HPDE6-E6E7 (cell line): ENCODE measurements at regions not wholly inside any gene's neighbourhood (a gene's known extent, or its start where the extent isn't known, plus 50 kb on each side); places are given as distances from the start of the nearest gene placed in this dataset.
A peak's percentile ranks its signal among the peaks of the same experiment; 100 is the strongest.

Experiments
- DNase-seq: peaks from one replicate; pipeline ENCODE4 v3.0.0; 2011; ENCODE audit warnings: missing footprints; ENCODE audit errors: extremely low spot score

DNA sequence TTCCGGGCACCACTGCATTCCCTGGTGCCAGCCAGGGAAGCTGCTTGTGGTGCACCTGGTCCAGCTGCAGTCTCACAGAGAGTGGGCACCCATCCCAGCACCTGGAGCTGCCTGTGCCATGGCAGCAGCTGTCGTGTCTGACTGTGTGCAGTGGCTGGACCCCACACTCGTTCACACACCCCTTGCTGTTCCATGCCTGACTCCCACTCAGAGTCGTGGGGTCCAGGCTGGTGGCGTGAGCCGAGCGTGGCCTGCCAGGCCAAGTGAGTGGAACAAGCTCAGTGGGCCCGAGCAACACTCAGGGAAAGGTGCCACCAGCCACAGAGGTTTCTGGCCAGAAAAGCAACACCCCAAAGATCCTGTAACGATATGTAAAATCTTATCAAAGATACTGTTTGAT is 97.2 kb upstream of the KCNK1 start:
- no peak for DNase-seq

DNA sequence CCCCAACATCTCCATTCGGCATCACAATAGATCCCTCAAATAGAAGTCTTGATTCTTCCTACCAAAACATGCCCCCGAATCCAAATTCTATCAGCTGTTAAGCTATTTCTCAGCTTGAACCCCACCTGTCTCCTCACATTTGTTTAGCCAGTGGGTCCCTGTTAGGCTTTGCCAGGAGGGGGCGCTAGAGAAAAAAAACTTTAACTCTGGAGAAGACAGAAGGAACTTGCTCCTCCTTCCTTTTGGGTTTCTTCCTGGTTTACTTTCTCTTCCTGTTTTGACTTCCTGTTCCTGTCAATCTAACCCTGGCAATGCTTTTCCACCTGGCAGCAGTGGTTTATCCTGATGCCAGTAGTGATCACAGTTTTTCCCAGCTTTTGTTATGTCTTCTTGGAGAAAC is 95.6 kb upstream of the KCNK1 start:
- no peak for DNase-seq

DNA sequence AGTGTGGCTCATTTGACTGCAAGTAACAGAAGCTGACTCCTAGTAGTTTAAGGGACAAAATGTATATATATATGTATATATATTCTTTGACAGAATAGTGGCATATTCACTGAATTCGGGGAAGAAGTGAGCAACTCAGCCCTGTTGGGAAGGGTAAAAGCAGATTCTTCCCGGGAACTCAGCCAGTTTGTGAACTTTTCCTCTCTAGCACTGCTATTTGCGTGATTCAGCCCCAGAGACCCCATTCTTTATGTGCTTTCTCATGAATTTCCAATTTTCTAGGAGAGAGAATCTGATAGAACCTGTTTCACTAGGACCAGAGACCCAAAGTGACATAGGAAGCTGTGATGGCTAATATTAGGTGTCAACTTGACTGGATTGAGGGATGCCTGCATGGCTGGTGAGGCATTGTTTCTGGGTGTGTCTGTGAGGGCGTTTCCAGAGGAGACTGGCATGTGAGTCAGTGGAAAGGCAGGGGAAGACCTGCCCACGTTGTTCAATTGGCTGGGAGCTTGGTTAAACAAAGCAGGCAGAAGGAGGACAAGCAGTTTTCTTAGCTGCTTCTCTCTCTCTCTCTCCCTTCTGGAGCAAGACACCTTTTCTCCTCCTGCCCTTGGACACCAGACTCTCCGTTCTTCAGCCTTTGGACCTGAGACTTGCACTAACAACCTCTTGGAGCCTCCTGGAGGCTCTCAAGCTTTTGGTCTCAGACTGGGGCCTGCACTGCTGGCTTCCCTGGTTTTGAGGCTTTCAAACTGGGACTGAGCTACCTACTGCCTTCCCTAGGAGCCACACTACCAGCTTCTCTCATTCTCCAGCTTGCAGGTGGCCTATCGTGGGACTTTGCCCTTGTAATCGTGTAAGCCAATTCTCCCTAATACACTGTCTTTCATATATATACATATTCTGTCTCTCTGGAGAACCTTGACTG is 93.4 kb upstream of the KCNK1 start:
- peak; percentile 71 for DNase-seq

DNA sequence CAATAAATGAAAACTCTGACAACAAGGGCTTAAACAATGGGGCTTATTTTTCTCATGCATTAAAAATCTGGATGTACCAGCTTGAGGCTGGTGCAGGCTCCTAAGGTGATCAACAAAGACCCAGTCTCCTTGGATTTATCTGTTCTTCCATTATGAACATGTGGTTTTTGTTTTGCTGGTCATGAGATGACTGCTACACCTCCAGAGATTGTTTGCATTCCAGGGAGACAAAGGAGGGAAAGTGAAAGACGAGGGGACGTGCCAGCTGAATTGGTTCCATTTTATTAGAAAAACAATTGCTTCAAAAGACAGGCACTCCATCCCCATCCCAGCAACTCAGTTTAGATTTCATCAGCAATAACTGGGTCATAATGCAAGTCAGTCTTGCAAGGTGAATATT is 90.9 kb upstream of the KCNK1 start:
- DNase-seq: no peak

DNA sequence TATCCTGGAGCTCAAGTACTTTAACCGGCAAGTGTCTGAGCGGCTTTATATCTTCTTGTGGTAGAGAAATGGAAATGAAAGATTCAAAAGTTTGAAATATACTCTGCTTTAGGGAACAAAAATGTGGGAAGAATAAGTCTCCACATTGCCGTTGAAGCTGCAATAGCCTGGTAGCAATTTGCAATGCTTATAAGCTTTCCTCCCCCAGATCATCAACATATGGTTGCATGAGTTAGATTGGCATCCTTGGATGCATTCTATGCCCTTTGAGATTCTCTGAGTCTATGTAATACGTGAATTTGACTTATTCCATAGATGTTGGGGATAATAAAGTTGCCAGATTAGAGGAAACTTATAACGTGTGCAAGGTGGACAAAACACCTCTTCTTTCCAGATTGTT is 86.1 kb upstream of the KCNK1 start:
- no peak for DNase-seq

DNA sequence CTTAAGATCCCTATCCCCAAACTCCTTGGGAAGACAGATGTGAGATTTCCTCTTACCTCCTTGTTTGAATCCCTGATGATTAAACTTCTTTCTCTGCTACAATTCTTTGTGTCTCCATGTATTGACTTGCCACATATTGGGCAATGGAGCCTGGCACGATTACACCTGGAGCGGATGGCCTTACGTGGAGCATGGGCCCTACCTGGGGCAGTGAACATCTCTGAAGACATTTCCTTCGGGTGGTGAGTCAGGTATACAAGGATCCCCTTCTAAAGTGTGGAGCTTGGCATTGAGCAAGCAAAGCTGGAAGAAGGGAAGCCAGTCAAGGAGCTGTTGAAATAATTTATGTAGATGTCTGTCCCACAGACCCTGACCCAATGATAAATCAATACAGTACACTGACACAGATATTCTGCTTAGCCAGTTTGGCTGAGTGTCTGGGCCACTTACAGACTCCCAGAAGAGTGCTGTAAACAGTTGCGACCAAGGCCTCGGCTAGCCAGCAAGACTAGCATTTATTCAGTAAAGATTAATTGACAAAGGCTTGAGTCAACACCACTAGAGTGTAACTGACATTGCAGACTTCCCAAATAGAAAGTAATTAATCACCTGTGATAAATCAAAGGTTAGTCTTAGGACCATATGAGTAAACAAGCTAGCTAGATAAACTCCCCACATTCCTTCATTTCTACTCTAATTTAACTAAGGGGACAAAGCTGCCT is 83.1 kb upstream of the KCNK1 start:
- no peak for DNase-seq

DNA sequence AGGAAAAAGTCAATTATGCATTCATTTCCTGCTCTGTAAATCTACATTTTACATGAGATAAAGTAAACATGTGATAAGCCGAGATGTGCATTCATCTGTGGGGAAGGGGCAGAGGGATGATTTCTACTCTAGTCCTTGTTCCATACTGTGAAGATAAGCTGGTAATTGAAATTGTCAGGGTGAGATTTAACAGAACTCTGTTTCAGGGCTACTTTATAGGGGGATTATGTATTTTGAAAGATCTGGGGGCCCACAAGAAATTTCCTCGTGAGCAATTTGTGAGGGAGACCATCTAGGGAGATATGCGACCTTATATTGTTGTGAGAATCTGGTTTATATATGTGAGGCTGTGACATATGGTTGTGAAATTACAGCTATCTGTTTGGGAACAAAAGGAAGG is 73.1 kb upstream of the KCNK1 start:
- no peak for DNase-seq

DNA sequence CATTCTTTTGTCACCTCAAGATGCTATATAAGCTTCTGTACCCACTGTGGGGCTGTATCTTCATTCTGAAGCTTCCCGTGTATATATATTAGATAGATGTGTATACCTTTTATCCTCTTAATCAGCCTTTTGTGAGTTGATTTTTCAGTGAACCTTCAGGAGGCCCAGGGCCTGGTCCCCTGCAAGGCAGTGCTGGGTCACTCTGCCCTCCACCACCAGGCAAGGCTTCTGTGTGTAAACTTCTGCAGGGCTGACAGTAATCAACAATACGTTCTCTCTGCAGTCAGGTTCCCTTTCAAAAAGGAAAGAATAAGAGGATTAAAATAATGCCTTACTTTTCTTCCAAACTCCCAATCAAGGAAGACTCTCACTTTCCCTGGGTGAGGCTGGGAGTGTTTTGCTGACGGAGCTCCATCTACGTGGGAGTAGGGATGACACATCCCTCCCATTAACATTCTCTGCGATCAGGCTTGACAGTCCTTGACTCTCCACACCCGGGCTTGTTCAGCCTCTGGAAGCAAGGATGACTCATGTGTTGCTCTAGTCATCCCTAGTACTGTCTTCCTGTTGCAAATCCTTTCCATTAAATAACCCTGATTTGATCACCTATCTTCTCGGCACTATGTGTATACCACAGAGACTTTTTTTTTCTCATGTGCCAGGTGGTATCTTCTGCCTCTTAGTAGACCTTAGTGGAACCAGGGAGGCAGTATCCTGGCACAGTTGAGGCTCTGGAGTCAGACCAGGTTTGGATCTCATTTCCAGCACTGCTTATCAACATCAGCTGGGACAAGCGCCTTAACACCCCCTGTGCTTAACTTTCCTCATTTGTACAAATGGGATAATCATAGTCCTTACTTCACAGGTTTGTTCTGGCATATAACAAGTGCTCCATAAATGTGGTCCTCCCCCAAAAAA is 70.3 kb upstream of the KCNK1 start:
- peak; percentile 96 for DNase-seq

DNA sequence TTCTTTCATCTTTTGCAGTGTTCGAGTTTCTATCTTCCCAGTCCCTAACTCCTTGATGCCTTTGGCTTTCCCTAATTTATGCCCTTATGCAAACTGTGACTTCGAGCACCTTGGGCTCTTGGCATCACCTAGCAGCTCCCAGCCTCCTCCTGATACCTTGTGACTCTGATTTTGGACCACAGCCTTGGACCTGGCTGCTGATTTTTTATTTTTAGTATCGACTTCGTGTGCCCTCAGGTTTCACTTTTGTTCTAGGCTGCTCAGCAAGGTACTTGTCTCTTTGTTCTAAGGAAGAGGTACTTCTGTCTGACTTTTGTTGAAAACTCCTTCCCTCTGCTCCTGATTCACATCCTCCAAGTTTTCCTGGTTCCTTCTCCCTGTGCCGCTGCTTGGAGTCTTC is 69.6 kb upstream of the KCNK1 start:
- DNase-seq: no peak

DNA sequence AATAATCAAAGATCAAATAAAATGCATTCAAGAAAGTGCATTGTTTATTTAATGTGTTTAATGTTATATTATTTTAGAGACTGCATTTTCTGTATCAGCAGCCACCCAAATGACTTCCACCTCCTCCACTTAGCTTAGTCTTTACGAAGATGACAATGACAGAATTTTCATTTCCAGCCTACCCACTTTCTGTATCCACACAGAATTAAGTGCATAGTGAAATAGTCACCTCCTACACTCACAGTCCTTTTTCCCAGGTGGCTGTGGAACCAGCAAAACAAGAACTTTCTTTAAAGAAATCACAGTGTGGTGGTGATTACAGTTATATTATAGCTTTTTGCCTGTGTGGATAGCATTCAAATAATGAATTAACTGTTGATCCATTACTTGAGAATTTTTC is 66.2 kb upstream of the KCNK1 start:
- no peak for DNase-seq

DNA sequence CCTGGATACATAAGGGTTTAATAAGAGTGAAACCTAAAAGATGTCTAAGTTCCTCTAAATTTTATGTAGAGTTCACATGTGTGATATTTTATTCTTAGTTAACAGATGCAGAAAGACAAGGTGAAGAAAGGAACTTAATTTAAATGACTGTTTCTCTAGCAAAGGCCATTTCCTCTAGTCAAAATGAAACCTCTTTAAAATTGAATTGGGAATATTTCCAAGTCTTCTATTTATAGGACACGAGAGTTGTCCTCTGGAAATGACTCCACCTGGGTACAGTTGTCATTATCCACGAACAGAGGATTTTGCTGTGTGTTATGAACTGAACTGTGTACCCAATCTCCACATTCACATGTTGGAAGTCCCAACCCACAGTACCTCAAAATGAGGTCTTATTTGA is 64.5 kb upstream of the KCNK1 start:
- no peak for DNase-seq

DNA sequence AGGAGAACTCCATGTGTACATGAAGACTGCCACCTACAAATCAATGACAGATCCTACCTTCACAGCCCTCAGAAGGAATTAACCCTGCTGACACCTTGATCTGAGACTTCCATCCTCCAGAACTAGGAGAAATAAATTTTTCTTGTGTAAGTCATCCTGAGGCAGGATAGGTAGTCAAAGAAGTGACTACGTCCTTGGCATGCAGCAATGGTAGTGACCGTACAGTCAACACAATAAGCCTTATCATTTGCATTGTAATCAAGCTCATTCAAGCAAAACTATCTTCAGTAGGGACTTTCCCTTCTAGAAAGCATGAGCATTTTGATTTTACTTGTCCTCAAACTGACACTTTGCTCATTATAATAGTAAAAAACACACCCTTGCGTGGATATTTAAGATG is 64.0 kb upstream of the KCNK1 start:
- DNase-seq: no peak

DNA sequence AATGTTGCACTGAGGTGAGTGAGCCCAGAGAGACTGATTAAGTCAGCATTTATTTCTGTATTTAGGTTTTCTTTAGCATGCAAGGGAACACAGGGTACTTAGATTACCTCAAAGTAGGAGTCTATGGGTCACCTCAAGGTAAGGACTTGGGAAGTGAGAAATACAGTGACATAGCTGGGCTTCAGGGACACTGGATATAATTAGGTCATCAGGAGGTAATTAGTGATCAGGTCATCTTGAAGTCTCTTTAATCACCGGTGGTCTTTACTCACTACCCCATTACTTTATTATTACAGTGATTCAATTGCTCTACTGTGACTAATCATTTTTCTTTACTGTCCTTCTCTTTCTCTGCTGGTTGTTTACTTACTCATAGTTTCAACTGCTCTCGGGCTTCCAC is 59.9 kb upstream of the KCNK1 start:
- no peak for DNase-seq

DNA sequence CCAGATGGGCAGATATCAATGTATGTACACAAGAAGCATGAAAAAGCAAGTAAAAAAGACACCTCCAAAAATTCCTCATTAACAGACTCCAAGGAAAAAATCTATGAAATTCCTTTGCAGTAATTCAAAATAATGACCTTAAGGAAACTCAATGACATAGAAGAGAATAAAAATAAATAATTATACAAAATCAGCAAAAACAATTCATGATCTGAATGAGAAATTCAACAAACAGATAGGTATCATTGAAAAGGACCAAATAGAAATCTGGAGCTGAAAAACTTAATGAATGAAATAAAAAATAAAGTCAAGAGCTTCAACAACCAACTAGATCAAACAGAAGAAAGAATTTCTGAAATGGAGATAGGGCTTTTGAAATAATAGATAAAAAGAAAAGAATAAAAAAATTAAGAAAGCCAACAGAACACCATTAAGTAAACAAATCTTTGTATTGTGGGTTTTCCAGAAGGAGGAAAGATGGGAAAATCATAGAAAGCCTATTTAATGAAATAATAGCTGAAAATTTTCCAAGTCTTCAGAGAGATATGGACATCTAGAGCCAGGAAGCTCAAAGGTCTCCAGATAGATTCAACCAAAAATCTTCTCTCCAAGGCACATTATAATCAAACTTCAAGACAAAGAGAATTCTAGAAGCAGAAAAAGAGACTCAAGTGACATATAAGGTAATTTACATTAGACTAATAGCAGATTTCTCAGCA is 52.0 kb upstream of the KCNK1 start:
- DNase-seq: no peak
